GM21717 (cell line): ENCODE measurements at regions not wholly inside any gene's neighbourhood (a gene's known extent, or its start where the extent isn't known, plus 50 kb on each side); places are given as distances from the start of the nearest gene placed in this dataset.

Experiments used
- ATAC-seq: cut with Tn5 transposase; IDR thresholded peaks from one replicate; pipeline ENCODE4 v1.9.1; 2021; ENCODE audit warnings: mild to moderate bottlenecking, moderate library complexity; ENCODE audit not compliant: unreplicated experiment

- ATAC-seq, result peak; percentile 54
These were observed 50.7 kb upstream of the TNFRSF21 start for GRCh38 chr6:47360388-47360787.

GRCh38 chr6:47362857-47363461 is 53.3 kb upstream of the TNFRSF21 start:
- ATAC-seq, result no peak

GRCh38 chr6:47363736-47364135 is 54.0 kb upstream of the TNFRSF21 start:
- no peak for ATAC-seq

- ATAC-seq, result no peak
These were observed 56.7 kb upstream of the TNFRSF21 start for GRCh38 chr6:47366335-47366890.

- ATAC-seq, result no peak
These were observed 61.6 kb upstream of the TNFRSF21 start for GRCh38 chr6:47371139-47371869.

GRCh38 chr6:47371870-47372255 is 62.2 kb upstream of the TNFRSF21 start:
- ATAC-seq, result no peak

- ATAC-seq, result no peak
These were observed 62.6 kb upstream of the TNFRSF21 start for GRCh38 chr6:47372318-47372717.

GRCh38 chr6:47375426-47375825 is 65.7 kb upstream of the TNFRSF21 start:
- ATAC-seq, result no peak

- no peak for ATAC-seq
These were observed 67.2 kb upstream of the TNFRSF21 start for GRCh38 chr6:47376930-47377329.

- no peak for ATAC-seq
These were observed 68.3 kb upstream of the TNFRSF21 start for GRCh38 chr6:47377971-47378370.

- no peak for ATAC-seq
These were observed 69.6 kb upstream of the TNFRSF21 start for GRCh38 chr6:47379328-47379727.

GRCh38 chr6:47380251-47380650 is 70.5 kb upstream of the TNFRSF21 start:
- no peak for ATAC-seq

GRCh38 chr6:47381036-47381435 is 71.3 kb upstream of the TNFRSF21 start:
- no peak for ATAC-seq

- ATAC-seq, result no peak
These were observed 73.7 kb upstream of the TNFRSF21 start for GRCh38 chr6:47383360-47383759.

GRCh38 chr6:47391675-47392074 is 82.0 kb upstream of the TNFRSF21 start:
- no peak for ATAC-seq

- no peak for ATAC-seq
These were observed 82.5 kb upstream of the TNFRSF21 start for GRCh38 chr6:47392251-47392650.

- ATAC-seq, result no peak
These were observed 81.1 kb upstream of the CD2AP start for GRCh38 chr6:47396401-47397069.

GRCh38 chr6:47400581-47400980 is 77.0 kb upstream of the CD2AP start:
- no peak for ATAC-seq

- ATAC-seq, result no peak
These were observed 75.5 kb upstream of the CD2AP start for GRCh38 chr6:47402081-47402480.

- ATAC-seq, result no peak
These were observed 74.5 kb upstream of the CD2AP start for GRCh38 chr6:47403056-47403455.

GRCh38 chr6:47403801-47404200 is 73.8 kb upstream of the CD2AP start:
- no peak for ATAC-seq

GRCh38 chr6:47404435-47404834 is 73.2 kb upstream of the CD2AP start:
- ATAC-seq, result no peak
